NCI-H146 treated with DMSO at 0.1 percent for 48 hours (cell line): ENCODE measurements at regions not wholly inside any gene's neighbourhood (a gene's known extent, or its start where the extent isn't known, plus 50 kb on each side); places are given as distances from the start of the nearest gene placed in this dataset.
"Not testable (repeated sequence)": the region's sequence is repeated elsewhere in the genome, so short reads cannot be mapped to it uniquely, and the experiment has no call there.

Experiments
- DNase-seq: peaks from one replicate; lab custom pipeline; 2025; ENCODE audit not compliant: unreplicated experiment; lab: John Stamatoyannopoulos, UW

- DNase-seq: not testable (repeated sequence)
These were observed 330.1 kb upstream of the AR start for GRCh38 chrX:67213686-67214085.

- DNase-seq: no peak
These were observed 335.9 kb upstream of the AR start for GRCh38 chrX:67207912-67208311.

DNA sequence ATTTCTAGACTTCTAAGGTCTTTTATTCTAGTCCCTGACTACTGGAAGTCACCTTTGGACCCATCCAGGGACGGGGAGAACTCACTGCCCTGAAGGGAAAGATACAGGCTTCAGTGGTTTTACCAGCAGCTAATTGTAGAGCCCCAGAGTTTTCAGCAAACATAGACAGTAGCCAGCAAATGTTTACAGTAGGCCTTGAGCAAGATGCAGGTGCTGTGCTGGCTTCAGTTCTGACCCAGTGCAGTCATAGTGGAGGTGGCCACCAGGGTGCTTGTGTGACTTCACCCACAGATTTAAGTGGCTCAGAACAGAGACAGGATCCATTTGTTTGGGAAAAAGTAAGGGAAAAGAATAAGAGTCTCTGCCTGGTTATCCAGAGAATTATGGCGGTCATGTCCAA is 384.4 kb upstream of the AR start:
- DNase-seq: no peak

- no peak for DNase-seq
These were observed 429.2 kb upstream of the AR start for GRCh38 chrX:67114635-67115034.

GRCh38 chrX:67105758-67106116 is 438.1 kb upstream of the AR start:
- no peak for DNase-seq

- no peak for DNase-seq
These were observed 438.7 kb upstream of the AR start for GRCh38 chrX:67104982-67105757.

GRCh38 chrX:67100031-67100884 is 443.6 kb upstream of the AR start:
- DNase-seq: no peak

- DNase-seq: no peak
These were observed 449.8 kb upstream of the AR start for GRCh38 chrX:67094061-67094460.

DNA sequence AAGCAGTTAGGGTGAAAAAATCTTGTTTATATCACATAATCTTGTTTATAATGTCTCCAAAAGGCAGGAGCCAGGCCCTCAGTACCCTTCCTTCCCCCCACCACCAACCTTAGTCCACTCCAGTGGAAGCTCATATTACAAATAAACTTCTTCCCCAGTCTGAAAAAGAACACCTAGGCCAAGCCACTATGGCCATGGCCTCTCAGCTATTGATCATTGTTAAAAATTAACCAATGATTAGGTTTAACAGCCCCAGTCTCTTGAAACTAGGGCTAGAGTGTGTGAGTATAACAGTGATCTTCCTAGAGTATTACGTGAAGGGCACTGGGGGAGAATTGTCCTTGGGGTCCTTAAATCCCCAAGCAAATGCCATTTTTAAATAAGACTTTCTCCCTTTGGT is 411.9 kb upstream of the EDA2R start:
- DNase-seq: no peak

DNA sequence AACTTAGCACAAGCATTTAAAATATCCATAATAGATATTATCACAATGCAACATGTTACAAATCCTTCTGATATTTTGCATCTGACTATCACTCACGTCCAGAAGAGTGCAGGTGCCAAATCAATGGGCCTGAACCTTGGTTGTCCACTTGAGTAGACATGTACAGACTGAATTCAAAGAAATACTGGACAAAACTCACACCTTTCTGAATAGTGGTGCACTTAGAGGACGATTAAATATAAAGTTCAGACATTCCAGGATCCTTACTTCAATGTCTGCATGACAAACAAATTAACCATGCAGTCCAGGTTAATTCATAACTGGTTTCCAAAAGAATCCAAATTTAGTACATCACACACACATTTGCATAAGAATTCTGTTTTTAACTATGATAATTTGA is 406.0 kb upstream of the EDA2R start:
- DNase-seq: no peak

- DNase-seq: no peak
These were observed 405.3 kb upstream of the EDA2R start for GRCh38 chrX:67044029-67044653.

GRCh38 chrX:67004451-67004850 is 365.6 kb upstream of the EDA2R start:
- no peak for DNase-seq

DNA sequence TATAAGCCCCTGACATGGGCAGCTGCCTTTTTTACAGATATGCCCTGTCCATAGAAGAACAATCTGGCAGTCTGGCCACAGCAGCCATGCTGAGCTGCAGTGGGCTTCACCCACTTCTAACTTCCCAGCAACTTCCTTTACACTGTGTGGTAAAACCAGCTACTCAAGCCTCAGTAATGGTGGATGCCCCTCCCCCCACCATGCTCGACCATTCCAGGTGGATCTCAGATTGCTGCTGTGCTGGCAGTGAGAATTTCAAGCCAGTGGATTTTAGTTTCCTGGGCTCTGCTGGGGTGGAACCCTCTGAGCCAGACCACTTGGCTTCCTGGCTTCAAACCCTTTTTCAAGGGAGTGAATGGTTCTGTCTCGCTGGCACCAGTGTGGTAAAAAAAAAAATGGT is 355.9 kb upstream of the EDA2R start:
- no peak for DNase-seq

- not testable (repeated sequence) for DNase-seq
These were observed 353.2 kb upstream of the EDA2R start for GRCh38 chrX:66992077-66992476.

- no peak for DNase-seq
These were observed 349.5 kb upstream of the EDA2R start for GRCh38 chrX:66988331-66988730.

GRCh38 chrX:66961665-66962064 is 322.8 kb upstream of the EDA2R start:
- DNase-seq: no peak

DNA sequence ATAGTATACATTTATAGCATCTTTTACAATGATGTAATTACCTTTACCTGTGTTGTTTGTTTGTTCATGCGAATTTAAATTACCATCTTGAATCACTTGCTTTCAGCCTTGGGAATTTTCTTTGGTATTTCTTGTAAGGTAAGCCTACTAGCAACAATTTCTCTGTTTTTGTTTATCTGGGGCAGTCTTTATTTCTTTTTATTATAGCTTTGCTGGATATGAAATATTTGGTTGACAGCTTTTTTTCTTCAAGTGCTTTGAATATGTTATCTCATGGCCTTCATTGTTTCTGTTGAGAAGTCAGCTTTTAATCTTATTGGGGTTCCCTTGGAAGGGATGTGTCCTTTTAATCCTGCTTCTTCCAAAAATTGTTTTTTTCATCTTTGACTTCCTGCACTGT is 292.8 kb upstream of the EDA2R start:
- no peak for DNase-seq

DNA sequence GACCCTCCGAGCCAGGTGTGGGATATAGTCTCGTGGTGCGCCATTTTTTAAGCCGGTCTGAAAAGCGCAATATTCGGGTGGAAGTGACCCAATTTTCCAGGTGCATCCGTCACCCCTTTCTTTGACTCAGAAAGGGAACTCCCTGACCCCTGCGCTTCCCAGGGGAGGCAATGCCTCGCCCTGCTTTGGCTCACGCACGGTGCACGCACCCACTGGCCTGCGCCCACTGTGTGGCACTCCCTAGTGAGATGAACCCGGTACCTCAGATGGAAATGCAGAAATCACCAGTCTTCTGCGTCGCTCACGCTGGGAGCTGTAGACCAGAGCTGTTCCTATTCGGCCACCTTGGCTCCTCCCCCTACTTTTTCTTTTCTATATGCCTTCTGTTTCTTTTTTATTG is 291.6 kb upstream of the EDA2R start:
- DNase-seq: not testable (repeated sequence)

- DNase-seq: no peak
These were observed 281.4 kb upstream of the EDA2R start for GRCh38 chrX:66920296-66920695.

DNA sequence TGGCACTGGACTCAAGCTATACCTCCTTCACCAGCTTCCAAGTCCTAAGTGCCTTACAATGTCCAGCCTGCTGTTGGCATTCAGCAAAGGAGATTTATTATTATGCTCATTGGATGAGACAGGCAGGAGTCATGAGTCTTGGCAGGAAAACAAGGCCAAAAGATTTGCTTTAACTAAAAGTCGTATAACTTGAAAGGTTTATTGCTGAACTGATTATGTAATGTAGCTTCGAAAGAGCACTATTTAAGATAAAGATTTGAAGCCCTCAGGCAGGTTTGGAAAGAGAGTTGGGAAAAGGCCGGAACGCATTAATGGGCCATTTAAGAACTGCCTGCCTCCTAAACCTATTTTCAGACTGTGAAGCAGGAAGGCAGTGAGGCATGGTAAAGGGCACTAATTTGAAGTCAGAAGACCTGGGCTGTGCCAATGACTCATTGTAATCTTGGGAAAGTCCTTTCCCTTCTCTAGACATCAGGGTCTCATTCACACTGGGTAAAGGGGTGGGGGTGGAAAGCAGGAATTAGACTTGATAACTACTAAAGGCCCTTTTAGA is 280.5 kb upstream of the EDA2R start:
- DNase-seq: no peak

DNA sequence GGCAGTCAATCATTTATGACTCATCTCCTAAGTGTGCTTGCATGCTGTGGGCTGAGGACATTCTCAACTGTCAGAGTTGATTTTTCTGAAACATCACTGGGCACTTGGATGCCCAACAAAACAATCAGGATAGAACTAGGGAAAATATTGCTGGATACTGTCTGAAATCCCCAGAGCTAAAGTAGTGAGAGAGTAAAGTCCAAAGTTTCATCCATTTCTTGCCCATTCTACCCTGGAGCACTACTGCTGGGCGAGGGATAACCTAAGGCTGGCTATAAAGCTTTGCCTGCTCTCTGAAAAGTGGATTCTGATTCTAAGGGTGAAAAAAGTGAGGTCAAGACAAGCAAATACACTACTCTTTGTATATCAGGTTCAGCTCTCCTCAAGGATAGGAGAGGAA is 279.6 kb upstream of the EDA2R start:
- DNase-seq: no peak

DNA sequence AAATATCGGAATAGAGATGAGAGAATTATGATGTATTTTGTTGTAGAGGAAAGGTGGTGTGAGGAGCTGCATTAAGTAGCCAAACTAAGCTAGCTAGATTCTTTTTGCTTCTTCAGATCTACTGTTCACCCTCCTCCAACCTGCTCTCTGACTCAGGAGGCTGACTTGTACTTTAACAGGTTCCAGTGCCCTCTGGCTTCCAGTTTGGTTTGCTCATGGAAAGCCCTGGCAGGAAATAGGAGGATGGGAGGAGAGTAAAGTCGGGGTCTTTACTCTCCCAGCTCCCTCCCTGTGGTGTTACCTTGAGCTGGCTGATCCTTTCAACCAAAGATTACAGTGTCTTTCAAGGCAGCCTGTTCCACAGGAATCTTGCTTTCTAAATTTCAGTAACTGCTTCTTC is 277.0 kb upstream of the EDA2R start:
- DNase-seq: no peak
